WTC11 (cell line): ENCODE measurements at regions not wholly inside any gene's neighbourhood (a gene's known extent, or its start where the extent isn't known, plus 50 kb on each side); places are given as distances from the start of the nearest gene placed in this dataset.
"Not testable (repeated sequence)": the region's sequence is repeated elsewhere in the genome, so short reads cannot be mapped to it uniquely, and the experiment has no call there.

Source experiments
- ATAC-seq: fragments of 200-7000 bp; cut with Tn5 transposase; 2 replicates; pipeline ENCODE4 v1.10.0; 2021; ENCODE audit warnings: mild to moderate bottlenecking, moderate library complexity
- CTCF ChIA-PET: fragments of 300-600 bp; sonication (Branson Sonifier 250); formaldehyde crosslinking; loops from one replicate; lab custom pipeline; 2021; ENCODE audit warnings: antibody characterized with exemption; lab: Charles Lee
- POLR2A ChIA-PET: fragments of 350-600 bp; sonication (Branson Sonifier 250); formaldehyde crosslinking; loops from one replicate; lab custom pipeline; 2021; ENCODE audit warnings: antibody characterized with exemption; lab: Charles Lee
- DNase-seq: peaks from one replicate; pipeline ENCODE4 v3.0.0; 2021; ENCODE audit warnings: low spot score
- H3K27ac Mint-ChIP-seq: 2 replicates; pipeline ENCODE4 v1.8.0; 2021; ENCODE audit warnings: mixed read lengths
- H3K27me3 Mint-ChIP-seq: 2 replicates; pipeline ENCODE4 v1.8.0; 2021; ENCODE audit warnings: low read depth, mild to moderate bottlenecking, moderate library complexity, mixed read lengths
- H3K36me3 Mint-ChIP-seq: 2 replicates; pipeline ENCODE4 v1.8.0; 2021; ENCODE audit warnings: mixed read lengths
- H3K4me1 Mint-ChIP-seq: 2 replicates; pipeline ENCODE4 v1.8.0; 2022; ENCODE audit warnings: mixed read lengths
- H3K4me3 Mint-ChIP-seq: 2 replicates; pipeline ENCODE4 v1.8.0; 2021; ENCODE audit warnings: mild to moderate bottlenecking, moderate library complexity, mixed read lengths
- H3K9me3 Mint-ChIP-seq: 2 replicates; pipeline ENCODE4 v1.8.0; 2021; ENCODE audit warnings: mixed read lengths
- ATF1 ChIP-seq: sonication (generic); formaldehyde crosslinking; IDR thresholded peaks from 2 replicates; pipeline ENCODE4 v1.8.1; 2023; ENCODE audit warnings: mild to moderate bottlenecking, moderate library complexity, missing genetic modification reagents
- FOXJ3 ChIP-seq: sonication (generic); formaldehyde crosslinking; IDR thresholded peaks from 2 replicates; pipeline ENCODE4 v1.9.0; 2021; ENCODE audit warnings: missing genetic modification reagents, mild to moderate bottlenecking, borderline replicate concordance
- NR3C1 ChIP-seq: sonication (generic); formaldehyde crosslinking; conservative IDR thresholded peaks from 2 replicates; pipeline ENCODE4 v1.8.1; 2023; ENCODE audit warnings: low read depth, mild to moderate bottlenecking, missing genetic modification reagents
- PRRX2 ChIP-seq: fragments of 250-450 bp; sonication (Bioruptor Pico); IDR thresholded peaks from 2 replicates; pipeline ENCODE4 v1.8.0; 2021; ENCODE audit warnings: mild to moderate bottlenecking
- RELA ChIP-seq: sonication (generic); formaldehyde crosslinking; IDR thresholded peaks from 2 replicates; pipeline ENCODE4 v1.8.1; 2022; ENCODE audit warnings: missing genetic modification reagents, mild to moderate bottlenecking, borderline replicate concordance
- SMAD4 ChIP-seq: sonication (generic); formaldehyde crosslinking; IDR thresholded peaks from 2 replicates; pipeline ENCODE4 v1.8.0; 2022; ENCODE audit warnings: mild to moderate bottlenecking, missing genetic modification reagents
- ZNF317 ChIP-seq: sonication (generic); formaldehyde crosslinking; IDR thresholded peaks from 2 replicates; pipeline ENCODE4 v1.8.1; 2023; ENCODE audit warnings: low read depth, mild to moderate bottlenecking, moderate library complexity, missing genetic modification reagents, borderline replicate concordance
- ZNF423 ChIP-seq: fragments of 250-450 bp; sonication (Bioruptor Pico); IDR thresholded peaks from 2 replicates; pipeline ENCODE4 v2.1.2; 2022; ENCODE audit warnings: mild to moderate bottlenecking, moderate library complexity
- TF ChIP-seq, protein P1 (sequence below): fragments of 200-600 bp; IDR thresholded peaks from 2 replicates; pipeline ENCODE4 v1.8.0; 2022; ENCODE audit warnings: antibody characterized with exemption
- TF ChIP-seq, protein P2 (sequence below): sonication (generic); formaldehyde crosslinking; IDR thresholded peaks from 2 replicates; pipeline ENCODE4 v1.8.1; 2022; ENCODE audit warnings: mild to moderate bottlenecking, moderate library complexity, missing genetic modification reagents
- TF ChIP-seq, protein P3 (sequence below): sonication (generic); formaldehyde crosslinking; conservative IDR thresholded peaks from 2 replicates; pipeline ENCODE4 v1.8.1; 2022; ENCODE audit warnings: mild to moderate bottlenecking, missing genetic modification reagents
- TF ChIP-seq, protein P4 (sequence below): sonication (generic); formaldehyde crosslinking; IDR thresholded peaks from 2 replicates; pipeline ENCODE4 v1.8.0; 2022; ENCODE audit warnings: mild to moderate bottlenecking, missing genetic modification reagents
- TF ChIP-seq, protein P5 (sequence below): sonication (generic); formaldehyde crosslinking; conservative IDR thresholded peaks from 2 replicates; pipeline ENCODE4 v1.8.1; 2023; ENCODE audit warnings: mild to moderate bottlenecking, low read depth, missing genetic modification reagents, moderate library complexity
- TF ChIP-seq, protein P6 (sequence below): sonication (generic); formaldehyde crosslinking; IDR thresholded peaks from 2 replicates; pipeline ENCODE4 v1.8.1; 2023; ENCODE audit warnings: mild to moderate bottlenecking, missing genetic modification reagents, moderate library complexity

DNA sequence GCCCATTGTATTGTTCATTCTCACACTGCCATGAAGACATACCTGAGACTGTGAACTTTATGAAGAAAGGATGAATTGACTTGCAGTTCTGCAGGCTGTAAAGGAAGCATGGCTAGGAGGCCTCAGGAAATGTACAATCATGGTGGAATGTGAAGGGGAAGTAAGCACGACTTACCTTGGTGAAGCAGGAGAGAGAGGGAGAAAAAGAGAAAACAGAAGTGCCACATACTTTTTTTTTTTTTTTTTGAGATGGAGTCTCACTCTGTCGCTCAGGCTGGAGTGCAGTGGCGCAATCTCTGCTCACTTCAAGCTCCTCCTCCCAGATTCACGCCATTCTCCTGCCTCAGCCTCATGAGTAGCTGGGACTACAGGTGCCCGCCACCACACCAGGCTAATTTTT, 871.9 kb upstream of the B3GALT2 start:
- H3K9me3 Mint-ChIP-seq = peaks cover 28% of the 10 kb centered on the region
- H3K27me3 Mint-ChIP-seq, ATAC-seq, H3K4me3 Mint-ChIP-seq, H3K4me1 Mint-ChIP-seq, H3K36me3 Mint-ChIP-seq, H3K27ac Mint-ChIP-seq, POLR2A ChIA-PET, DNase-seq, CTCF ChIA-PET: not testable (repeated sequence)

DNA sequence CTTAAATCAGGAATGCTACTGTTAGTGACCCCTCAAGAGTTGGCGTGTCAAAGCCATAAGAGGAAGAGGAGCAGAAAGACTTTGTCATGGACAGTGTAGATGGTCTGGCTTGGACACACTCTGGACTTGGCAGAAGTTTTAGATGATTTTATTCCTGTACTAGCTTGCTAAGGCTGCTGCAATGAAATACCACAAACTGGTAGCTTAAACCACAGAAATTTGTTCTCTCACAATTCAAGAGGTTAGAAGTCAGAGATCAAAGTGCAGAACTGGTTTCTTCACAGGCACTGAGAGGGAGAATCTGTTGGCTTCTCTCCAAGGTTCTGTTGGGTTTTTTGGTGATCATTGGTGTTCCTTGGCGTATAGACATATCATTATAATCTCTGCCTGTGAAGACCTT, 869.8 kb upstream of the B3GALT2 start:
- ChIA-PET CTCF (no interaction called here), POLR2A (no interaction called here)
- DNase-seq (no peak), ATAC-seq (no peak)
- Mint-ChIP-seq H3K9me3 (peaks cover 28% of the 10 kb centered on the region), H3K27me3 (no peaks in the 10 kb centered on the region), H3K4me1 (no peaks in the 10 kb centered on the region), H3K36me3 (peaks cover 2% of the 10 kb centered on the region), H3K27ac (no peak overlapping the region), H3K4me3 (no peak overlapping the region)
- TF ChIP-seq ZNF317 (CRISPR knock-in tag) = no peak
- no peak for TF ChIP-seq PRRX2 (CRISPR knock-in tag)
- TF ChIP-seq, protein P1, sequence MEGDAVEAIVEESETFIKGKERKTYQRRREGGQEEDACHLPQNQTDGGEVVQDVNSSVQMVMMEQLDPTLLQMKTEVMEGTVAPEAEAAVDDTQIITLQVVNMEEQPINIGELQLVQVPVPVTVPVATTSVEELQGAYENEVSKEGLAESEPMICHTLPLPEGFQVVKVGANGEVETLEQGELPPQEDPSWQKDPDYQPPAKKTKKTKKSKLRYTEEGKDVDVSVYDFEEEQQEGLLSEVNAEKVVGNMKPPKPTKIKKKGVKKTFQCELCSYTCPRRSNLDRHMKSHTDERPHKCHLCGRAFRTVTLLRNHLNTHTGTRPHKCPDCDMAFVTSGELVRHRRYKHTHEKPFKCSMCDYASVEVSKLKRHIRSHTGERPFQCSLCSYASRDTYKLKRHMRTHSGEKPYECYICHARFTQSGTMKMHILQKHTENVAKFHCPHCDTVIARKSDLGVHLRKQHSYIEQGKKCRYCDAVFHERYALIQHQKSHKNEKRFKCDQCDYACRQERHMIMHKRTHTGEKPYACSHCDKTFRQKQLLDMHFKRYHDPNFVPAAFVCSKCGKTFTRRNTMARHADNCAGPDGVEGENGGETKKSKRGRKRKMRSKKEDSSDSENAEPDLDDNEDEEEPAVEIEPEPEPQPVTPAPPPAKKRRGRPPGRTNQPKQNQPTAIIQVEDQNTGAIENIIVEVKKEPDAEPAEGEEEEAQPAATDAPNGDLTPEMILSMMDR = no peak
- TF ChIP-seq, protein P2, sequence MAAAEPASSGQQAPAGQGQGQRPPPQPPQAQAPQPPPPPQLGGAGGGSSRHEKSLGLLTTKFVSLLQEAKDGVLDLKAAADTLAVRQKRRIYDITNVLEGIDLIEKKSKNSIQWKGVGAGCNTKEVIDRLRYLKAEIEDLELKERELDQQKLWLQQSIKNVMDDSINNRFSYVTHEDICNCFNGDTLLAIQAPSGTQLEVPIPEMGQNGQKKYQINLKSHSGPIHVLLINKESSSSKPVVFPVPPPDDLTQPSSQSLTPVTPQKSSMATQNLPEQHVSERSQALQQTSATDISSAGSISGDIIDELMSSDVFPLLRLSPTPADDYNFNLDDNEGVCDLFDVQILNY (CRISPR knock-in tag) = no peak
- TF ChIP-seq FOXJ3 = no peak
- no peak for TF ChIP-seq RELA (CRISPR knock-in tag)
- TF ChIP-seq ATF1 (CRISPR knock-in tag) = no peak
- TF ChIP-seq, protein P3, sequence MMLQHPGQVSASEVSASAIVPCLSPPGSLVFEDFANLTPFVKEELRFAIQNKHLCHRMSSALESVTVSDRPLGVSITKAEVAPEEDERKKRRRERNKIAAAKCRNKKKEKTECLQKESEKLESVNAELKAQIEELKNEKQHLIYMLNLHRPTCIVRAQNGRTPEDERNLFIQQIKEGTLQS = no peak
- TF ChIP-seq, protein P4, sequence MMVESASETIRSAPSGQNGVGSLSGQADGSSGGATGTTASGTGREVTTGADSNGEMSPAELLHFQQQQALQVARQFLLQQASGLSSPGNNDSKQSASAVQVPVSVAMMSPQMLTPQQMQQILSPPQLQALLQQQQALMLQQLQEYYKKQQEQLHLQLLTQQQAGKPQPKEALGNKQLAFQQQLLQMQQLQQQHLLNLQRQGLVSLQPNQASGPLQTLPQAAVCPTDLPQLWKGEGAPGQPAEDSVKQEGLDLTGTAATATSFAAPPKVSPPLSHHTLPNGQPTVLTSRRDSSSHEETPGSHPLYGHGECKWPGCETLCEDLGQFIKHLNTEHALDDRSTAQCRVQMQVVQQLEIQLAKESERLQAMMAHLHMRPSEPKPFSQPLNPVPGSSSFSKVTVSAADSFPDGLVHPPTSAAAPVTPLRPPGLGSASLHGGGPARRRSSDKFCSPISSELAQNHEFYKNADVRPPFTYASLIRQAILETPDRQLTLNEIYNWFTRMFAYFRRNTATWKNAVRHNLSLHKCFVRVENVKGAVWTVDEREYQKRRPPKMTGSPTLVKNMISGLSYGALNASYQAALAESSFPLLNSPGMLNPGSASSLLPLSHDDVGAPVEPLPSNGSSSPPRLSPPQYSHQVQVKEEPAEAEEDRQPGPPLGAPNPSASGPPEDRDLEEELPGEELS (CRISPR knock-in tag) = no peak
- TF ChIP-seq NR3C1 (CRISPR knock-in tag) = no peak

DNA sequence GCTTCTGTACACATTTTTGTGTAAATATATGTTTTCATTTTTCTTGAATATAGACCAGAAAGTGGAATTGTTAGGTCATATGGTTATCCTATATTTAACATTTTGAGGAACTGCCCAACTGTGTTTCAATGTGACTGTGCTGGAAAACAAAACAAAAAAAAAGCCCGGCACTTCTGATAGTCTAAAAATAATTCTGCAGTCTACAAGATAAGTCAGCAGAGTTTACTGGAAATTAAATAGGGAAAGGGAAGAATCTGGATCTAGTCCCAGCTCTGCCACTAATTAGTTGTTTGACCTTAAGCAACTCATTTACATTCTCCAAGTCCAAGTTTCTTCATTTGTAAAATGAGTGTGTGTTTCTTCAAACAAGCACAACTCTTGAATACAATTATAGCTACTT, 869.1 kb upstream of the B3GALT2 start:
- TF ChIP-seq, protein P5, sequence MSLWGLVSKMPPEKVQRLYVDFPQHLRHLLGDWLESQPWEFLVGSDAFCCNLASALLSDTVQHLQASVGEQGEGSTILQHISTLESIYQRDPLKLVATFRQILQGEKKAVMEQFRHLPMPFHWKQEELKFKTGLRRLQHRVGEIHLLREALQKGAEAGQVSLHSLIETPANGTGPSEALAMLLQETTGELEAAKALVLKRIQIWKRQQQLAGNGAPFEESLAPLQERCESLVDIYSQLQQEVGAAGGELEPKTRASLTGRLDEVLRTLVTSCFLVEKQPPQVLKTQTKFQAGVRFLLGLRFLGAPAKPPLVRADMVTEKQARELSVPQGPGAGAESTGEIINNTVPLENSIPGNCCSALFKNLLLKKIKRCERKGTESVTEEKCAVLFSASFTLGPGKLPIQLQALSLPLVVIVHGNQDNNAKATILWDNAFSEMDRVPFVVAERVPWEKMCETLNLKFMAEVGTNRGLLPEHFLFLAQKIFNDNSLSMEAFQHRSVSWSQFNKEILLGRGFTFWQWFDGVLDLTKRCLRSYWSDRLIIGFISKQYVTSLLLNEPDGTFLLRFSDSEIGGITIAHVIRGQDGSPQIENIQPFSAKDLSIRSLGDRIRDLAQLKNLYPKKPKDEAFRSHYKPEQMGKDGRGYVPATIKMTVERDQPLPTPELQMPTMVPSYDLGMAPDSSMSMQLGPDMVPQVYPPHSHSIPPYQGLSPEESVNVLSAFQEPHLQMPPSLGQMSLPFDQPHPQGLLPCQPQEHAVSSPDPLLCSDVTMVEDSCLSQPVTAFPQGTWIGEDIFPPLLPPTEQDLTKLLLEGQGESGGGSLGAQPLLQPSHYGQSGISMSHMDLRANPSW = no peak
- TF ChIP-seq, protein P6, sequence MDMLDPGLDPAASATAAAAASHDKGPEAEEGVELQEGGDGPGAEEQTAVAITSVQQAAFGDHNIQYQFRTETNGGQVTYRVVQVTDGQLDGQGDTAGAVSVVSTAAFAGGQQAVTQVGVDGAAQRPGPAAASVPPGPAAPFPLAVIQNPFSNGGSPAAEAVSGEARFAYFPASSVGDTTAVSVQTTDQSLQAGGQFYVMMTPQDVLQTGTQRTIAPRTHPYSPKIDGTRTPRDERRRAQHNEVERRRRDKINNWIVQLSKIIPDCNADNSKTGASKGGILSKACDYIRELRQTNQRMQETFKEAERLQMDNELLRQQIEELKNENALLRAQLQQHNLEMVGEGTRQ (CRISPR knock-in tag) = no peak
- TF ChIP-seq SMAD4 (CRISPR knock-in tag) (no peak), ZNF423 (CRISPR knock-in tag) (no peak)
- TF ChIP-seq, all 79 proteins: peak for 0
- no peak overlapping the region for H3K27ac Mint-ChIP-seq
- DNase-seq = no peak
- ChIA-PET POLR2A (no interaction called here), CTCF (no interaction called here)
- no peak overlapping the region for H3K4me3 Mint-ChIP-seq
- no peak for ATAC-seq
- H3K9me3 Mint-ChIP-seq = peaks cover 28% of the 10 kb centered on the region
- no peaks in the 10 kb centered on the region for H3K27me3 Mint-ChIP-seq
- H3K4me1 Mint-ChIP-seq = no peaks in the 10 kb centered on the region
- H3K36me3 Mint-ChIP-seq = peaks cover 2% of the 10 kb centered on the region
